ENCODE measurements at regions not wholly inside any gene's neighbourhood (a gene's known extent, or its start where the extent isn't known, plus 50 kb on each side); places are given as distances from the start of the nearest gene placed in this dataset.

DNA sequence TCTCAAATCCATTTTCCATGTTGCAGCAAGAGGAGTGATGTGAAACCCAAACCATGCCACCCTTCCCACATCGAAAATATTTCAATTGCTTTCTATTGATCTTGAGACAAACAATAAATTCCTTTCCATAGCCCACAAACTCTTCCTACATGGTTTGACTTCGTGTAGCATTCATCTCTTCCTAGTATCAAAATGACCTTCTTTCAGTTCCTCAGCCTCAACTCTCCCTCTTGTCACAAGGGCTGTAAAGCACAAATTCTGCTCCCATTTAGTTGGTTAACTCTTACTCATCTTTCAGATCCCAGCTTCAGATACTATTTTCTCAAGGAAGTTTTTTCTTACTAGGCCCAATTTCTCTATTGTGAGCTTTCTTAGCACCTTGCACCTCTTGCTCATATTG, 99.0 kb downstream of the ZNF281 start:
- no peak for DNase-seq
- no peak overlapping the region for H3K4me3 ChIP-seq
- H3K9me3 ChIP-seq: no peaks in the 10 kb centered on the region
- no peaks in the 10 kb centered on the region for H3K36me3 ChIP-seq
- no peak overlapping the region for H3K27ac ChIP-seq
- H3K27me3 ChIP-seq: peaks cover 0 to 3% of the 10 kb centered on the region in 2 donors
- no peaks in the 10 kb centered on the region for H3K4me1 ChIP-seq
- intact Hi-C loops (cut with DNase I; ENCODE audit: low total_unique reads): no loop called here
- TF ChIP-seq, protein P1, sequence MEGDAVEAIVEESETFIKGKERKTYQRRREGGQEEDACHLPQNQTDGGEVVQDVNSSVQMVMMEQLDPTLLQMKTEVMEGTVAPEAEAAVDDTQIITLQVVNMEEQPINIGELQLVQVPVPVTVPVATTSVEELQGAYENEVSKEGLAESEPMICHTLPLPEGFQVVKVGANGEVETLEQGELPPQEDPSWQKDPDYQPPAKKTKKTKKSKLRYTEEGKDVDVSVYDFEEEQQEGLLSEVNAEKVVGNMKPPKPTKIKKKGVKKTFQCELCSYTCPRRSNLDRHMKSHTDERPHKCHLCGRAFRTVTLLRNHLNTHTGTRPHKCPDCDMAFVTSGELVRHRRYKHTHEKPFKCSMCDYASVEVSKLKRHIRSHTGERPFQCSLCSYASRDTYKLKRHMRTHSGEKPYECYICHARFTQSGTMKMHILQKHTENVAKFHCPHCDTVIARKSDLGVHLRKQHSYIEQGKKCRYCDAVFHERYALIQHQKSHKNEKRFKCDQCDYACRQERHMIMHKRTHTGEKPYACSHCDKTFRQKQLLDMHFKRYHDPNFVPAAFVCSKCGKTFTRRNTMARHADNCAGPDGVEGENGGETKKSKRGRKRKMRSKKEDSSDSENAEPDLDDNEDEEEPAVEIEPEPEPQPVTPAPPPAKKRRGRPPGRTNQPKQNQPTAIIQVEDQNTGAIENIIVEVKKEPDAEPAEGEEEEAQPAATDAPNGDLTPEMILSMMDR (IDR thresholded peaks at IDR 0.05): no peak

GRCh38 chr1:200307755-200308066, 102.1 kb downstream of the ZNF281 start:
- DNase-seq: no peak
- H3K27me3 ChIP-seq: peaks cover 0 to 3% of the 10 kb centered on the region in 2 donors
- no peak overlapping the region for H3K27ac ChIP-seq
- H3K9me3 ChIP-seq: no peaks in the 10 kb centered on the region
- no peak overlapping the region for H3K4me3 ChIP-seq
- TF ChIP-seq, protein P1 (IDR thresholded peaks at IDR 0.05): no peak
- peaks cover 0 to 9% (median 4%) of the 10 kb centered on the region in 4 donors for H3K4me1 ChIP-seq
- no peaks in the 10 kb centered on the region for H3K36me3 ChIP-seq
- intact Hi-C loops (cut with DNase I; ENCODE audit: low total_unique reads): no loop called here

GRCh38 chr1:200306944-200307754, 102.7 kb downstream of the ZNF281 start:
- TF ChIP-seq, protein P1 (IDR thresholded peaks at IDR 0.05): peak; percentile 62 to 80
- Histone ChIP-seq H3K36me3 (no peaks in the 10 kb centered on the region), H3K27ac (no peak overlapping the region), H3K27me3 (peaks cover 0 to 3% of the 10 kb centered on the region in 2 donors), H3K4me3 (no peak overlapping the region), H3K4me1 (peaks cover 0 to 14% (median 5%) of the 10 kb centered on the region in 4 donors), H3K9me3 (no peaks in the 10 kb centered on the region)
- intact Hi-C loops (cut with DNase I; ENCODE audit: low total_unique reads): no loop called here
- DNase-seq: no peak

GRCh38 chr1:200305806-200306205, 104.0 kb downstream of the ZNF281 start:
- no peaks in the 10 kb centered on the region for H3K36me3 ChIP-seq
- no peaks in the 10 kb centered on the region for H3K9me3 ChIP-seq
- no peak overlapping the region for H3K4me3 ChIP-seq
- peaks cover 0 to 20% (median 5%) of the 10 kb centered on the region in 4 donors for H3K4me1 ChIP-seq
- H3K27ac ChIP-seq: no peak overlapping the region
- DNase-seq: no peak
- H3K27me3 ChIP-seq: peaks cover 0 to 7% of the 10 kb centered on the region in 2 donors
- intact Hi-C loops (cut with DNase I; ENCODE audit: low total_unique reads): no loop called here
- TF ChIP-seq, protein P1 (IDR thresholded peaks at IDR 0.05): no peak

GRCh38 chr1:200304171-200304570, 105.7 kb downstream of the ZNF281 start:
- DNase-seq: no peak
- intact Hi-C loops (cut with DNase I; ENCODE audit: low total_unique reads): no loop called here
- Histone ChIP-seq H3K9me3 (no peaks in the 10 kb centered on the region), H3K27me3 (peaks cover 0 to 19% of the 10 kb centered on the region in 2 donors), H3K36me3 (no peaks in the 10 kb centered on the region), H3K4me1 (peaks cover 0 to 20% (median 5%) of the 10 kb centered on the region in 4 donors), H3K4me3 (no peak overlapping the region), H3K27ac (no peak overlapping the region)
- TF ChIP-seq, protein P1 (IDR thresholded peaks at IDR 0.05): no peak
